Stromal cell of bone marrow (primary cell): ENCODE measurements at regions not wholly inside any gene's neighbourhood (a gene's known extent, or its start where the extent isn't known, plus 50 kb on each side); places are given as distances from the start of the nearest gene placed in this dataset.

Source experiments
- DNase-seq: peaks from one replicate; pipeline ENCODE4 v3.0.0-alpha.2; 2012; ENCODE audit warnings: low read depth

DNA sequence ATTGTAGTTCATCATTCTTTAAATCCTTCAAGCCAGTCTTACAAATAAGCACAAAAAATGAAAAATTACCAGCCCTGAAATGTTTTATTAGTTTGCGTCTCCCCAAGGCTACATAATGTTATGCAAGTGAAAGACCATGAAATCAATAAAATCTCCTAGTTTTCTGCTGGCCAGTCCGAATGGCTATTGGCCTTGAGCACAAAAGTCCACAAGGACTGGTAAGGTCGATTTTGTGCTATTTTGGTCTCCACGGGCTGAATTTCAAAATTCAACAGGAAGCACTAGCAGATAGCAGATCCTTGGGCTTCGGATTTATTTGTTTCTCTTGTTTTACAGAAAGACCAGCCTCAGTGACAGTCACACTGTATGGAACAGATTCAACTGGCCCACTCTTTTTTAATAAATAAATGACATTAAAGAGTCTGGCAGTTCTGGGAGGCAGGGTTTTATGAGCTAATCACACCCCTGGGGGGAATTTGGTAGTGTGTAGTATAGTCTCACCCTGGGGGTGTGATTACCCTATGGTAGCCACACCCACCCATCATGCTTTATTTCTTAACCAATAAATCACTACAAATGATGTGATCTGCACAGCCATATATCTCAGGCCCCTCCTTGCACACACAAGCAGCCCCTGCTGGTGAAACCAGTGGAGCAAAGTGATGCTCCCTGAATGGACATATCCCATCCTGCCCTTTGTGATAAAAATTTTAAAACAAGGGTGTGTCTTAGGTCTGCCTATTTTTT lies 51.1 kb upstream of the TMEM33 start:
- no peak for DNase-seq

DNA sequence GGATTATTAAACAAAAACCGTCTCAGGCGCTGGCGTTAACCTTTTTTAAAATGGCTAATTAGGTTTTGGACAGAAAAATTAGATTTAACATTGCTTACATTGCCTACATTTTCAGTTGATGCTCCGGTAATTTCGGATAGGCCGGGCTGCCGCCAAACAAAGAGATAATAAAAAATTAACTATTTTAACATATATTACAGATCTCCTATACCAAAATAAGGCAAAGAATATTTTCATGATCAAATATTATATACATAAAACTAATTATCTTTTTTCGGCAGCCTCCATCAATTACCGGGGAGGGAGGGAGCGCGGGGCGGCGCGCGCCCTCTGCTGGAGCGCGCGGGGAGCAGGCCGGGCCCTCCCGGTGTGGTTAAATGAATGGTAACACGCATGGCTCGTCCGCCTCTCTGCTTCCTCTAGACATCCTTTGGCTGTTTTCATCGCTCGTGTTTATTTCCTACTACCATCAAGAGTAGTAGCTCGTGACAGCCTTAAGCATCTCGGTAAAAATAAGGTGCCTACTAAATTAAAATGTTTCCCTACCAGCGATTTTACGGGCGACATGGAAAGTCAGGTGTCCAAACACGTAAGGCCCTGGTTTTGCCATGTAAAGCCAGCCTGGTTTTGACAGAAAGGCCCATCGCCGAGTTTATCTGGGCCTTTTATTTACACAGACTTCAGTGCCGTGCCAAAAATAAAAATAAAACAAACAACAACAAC lies 52.4 kb upstream of the TMEM33 start:
- DNase-seq = peak; percentile 6

DNA sequence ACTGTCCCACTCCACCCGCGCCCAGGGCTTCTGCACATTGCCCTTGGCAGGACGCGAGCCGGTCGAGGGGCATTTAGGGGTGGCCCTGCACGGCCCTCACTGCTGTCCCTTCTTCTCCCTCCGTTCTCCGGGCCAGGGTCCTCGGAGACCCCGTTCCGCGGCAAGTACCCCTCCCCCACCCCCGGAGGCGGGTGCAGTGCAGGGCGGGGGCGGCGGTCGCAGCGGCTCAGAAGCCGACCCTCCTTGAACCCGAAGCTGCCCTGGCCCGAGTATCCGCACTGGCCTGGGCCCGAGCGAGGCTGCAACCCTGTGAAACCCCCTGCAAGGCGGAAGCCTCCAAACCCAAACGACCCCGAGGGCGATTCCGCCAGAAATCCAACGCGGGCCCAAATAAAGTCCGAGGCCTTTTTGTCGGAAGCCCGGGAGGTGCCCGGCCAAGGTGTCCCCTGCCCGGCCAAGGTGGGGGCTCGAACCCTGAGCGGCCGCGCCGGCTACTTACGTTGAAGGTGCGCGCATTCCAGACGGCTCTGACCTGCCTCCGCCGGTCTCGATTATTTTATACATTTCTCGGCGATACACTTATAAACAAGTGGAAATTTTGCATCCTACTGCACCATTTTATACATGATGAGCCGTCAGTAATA lies 53.1 kb upstream of the TMEM33 start:
- no peak for DNase-seq

DNA sequence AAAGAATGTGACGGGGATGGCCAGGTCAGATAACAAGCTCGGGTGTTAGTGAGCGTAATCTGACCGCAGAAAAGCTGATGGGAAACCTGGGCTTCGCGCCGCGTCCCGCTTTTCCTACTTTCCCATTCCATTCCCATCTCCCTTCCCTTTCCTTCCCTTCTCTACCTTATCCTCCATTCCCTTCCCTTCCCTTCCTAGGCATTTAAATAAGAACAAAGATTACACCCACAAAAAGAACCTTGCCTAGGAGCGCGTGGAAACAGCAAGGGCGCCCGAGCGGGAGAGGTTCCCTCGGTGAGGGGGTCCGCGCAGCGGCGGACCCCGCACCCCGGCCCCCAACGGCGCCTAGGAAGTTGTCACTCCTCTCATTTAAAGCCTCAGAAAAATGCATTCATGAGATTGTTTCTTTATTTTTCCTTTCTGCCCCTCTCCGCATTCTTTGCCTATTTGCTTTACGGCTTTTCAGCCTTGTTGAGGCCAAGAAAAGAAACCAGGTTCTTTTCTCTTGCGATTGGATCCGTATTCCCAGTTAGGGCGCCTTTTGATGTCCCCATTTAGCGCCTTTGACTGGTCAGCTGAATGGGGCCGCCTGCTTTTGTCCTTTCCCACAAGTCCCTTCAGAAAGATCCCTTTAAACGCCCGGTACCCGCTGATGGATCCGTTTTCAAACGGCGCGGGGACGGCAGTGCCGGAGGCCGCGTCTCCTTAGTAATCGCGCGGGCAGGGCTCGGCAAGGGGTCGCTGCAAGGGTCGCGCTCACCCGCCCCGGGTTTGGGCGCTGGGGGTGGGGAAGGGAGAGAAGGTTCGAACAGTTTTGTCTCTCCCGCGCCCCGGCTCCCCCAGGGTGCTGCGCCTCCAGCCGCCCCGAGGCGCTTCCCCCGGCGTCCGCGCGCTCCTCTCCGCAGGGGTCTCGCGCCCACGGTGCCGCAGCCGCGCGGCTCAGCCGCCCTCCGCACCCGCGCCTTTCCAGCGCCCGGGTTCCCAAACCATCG lies 54.1 kb upstream of the TMEM33 start:
- DNase-seq = no peak

DNA sequence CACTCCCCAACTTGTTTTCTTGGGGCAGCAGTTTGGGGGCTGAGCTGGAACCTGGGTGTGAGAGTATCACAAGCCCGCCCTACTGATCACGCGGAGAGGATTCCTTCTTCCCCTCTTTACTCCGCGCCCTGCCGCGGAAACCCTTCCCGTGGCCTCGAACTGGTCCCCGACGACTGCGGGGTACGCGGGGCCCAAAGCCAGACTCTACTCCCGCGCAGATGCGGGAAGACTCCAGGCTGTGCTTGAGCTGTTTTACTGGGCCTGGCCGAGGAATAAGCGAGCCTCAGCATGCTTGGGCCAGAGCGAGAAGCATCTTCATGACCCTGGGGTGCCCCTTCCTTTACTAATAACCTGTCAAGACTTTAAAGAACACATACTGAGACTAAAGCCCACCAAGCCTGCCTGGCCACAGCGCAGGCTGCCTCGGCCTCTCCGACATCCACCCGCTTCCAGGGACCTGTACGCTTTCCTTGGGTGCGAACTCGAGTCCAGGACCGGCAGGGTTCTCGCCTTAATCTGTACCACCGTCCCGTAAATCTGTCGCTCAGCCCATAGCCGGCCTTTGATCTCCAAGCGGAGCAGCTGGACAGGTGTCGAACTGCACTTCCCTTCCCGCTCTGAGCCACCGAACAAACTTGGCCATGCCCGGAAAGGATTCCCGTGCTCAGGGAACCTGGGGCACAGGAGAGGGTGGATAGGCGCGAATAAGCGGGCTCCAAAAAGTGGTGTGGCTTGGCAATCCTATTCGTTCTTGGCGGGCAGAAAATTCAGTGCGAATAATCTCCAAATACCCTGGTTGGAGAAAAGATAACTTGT lies 55.0 kb upstream of the TMEM33 start:
- DNase-seq = no peak

DNA sequence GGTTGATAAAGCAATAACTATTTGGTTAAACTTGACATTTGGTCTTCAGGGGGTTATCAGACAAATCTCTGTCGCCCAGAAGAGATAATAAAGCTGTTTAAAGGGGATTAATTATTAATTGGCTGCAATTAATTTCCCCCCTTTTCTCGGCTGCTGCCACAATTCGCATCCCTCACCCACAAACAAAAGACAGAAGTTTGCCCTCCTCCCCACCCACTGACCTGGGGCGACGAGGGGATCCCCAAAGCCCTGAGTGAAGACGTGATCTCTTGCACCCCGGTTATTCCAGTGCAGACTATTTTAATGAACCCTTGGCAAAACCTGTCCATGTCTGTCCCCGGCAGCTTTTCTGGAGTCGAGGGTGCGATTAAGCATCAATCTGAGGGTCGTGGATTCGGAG lies 55.7 kb upstream of the TMEM33 start:
- no peak for DNase-seq

DNA sequence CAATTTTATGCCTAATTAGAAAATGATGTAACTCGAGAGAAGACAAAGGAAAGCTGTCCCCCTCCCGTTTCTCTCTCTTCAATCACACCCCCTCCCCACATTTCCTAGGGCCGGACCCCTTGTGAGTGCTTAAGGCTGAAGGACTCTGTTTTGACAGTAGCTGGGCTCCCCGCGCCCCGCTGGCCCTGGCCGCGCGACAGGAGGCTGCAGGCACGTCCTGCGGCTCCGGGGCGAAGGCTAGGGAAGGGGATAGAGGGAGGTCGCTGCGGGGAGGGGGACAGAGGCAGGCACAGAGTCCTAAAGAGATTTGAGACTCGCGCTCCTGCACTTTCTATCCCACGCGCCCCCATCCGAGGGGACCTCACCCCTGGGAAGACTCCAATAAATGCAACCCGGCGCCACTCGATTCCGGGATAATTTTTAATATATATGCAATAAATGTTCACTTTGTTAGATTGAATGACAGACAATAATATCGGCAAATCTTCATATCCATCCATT lies 56.2 kb upstream of the TMEM33 start:
- no peak for DNase-seq

DNA sequence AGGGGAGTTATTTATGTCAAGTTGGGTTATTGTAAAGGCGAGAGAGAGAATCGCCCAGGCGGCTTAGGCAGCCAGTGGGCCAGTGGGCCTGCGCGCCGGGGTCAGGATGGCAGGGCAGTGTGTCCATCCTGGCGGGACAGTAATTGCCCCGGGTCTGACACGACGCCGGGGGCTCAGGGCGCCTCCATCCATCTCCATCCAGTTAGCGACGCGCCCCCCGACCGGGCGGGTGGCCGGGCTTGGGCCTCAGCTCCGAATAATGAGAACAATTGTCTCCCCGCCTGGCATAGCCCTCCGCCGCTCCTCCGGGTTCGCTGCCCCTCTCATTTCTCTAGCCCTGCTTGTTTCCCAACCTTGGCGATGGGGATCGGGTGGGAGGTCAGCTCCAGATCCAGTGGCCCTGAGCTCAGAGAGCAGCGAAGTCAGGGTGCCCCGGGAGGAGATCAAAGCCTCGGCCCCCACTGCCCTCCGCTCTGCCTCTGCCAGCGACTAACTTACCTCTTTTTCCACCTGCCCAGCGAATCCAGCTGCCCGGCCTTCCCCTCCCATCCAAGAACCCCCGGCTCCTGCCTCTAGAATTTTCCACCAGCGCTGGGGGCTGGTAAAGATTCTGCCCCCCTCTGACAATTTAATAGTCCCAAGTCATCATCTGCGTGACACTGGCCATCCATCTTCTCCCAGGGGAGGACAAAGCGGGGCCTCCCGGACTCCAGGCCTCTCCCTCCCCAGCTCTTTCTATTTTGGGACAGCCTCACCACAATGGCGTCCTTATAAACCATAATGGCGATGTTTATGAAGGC lies 56.9 kb upstream of the TMEM33 start:
- DNase-seq = no peak

DNA sequence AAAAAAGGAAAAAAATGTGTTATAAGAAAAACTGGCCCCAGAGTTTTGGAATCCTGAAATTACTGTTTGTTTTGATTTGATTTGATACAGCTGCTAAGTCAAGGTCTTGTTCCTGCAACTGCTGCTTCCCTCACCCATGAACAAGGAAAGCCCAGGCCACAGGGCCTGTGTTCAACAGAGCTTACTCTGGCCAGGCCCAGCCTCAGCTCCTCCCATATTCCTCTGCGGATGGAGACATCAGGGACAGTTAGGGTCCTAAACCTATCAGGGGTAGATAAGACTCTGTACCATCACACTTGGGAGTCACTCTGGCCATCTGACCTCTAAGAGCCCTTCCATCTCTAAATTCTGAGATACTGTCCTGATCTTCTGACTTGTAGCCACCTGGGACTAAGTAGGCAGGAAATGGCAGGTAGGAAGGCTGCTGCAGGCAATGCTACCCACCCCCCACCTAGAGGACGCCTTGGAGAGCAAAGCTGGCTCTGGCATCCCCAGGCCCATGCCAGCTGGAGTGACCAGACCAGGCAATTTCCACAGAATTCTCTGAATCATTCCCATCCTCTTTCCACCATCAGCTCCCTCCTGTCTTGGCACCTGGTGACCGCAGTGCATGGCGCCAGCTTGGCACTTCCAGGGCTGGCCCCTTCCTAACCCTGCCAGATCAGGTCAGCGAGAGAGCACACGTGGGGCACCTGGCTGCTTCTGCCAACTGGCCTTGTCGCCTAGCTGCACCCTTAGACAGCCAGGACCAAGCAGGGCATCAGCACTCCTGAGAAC lies 58.0 kb upstream of the TMEM33 start:
- no peak for DNase-seq

DNA sequence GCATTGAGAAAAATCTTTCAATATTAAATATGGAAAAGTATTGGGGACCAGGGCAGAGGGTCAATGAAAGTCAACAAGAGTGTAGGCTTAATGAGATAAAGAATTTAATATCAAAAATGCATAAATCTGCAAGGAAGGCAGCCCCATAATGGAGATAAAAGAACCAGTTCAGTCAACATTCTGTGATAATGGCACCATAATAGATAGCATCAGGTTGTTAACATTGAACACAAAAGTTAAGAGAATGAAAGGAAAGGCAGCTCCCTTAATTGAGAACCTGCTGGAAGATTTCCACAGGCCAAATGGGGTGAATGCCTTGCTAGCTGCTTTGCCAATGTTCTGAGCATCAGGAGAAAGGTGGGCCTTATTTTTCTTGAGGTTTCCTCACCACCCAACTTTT lies 60.4 kb upstream of the TMEM33 start:
- DNase-seq = no peak

DNA sequence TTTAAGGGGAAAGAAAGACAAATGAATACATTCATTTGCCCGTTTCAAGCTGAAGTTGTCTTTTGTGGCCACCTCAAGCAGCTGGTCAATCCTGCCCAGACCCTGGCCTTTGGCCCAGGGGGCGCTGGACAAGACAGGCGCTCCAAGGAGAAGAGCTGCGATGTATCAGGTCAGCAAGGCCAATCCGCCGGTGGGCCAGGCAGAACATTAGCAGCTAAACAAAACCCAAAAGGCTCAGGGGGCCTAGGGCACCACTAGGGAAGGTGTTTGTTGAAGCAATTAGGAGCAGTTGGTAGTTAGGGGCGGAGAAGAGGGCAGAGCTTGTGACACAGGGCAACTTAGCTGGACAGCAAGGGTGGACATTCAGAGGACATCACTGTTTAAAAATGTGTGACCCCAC lies 60.8 kb upstream of the TMEM33 start:
- DNase-seq = no peak

DNA sequence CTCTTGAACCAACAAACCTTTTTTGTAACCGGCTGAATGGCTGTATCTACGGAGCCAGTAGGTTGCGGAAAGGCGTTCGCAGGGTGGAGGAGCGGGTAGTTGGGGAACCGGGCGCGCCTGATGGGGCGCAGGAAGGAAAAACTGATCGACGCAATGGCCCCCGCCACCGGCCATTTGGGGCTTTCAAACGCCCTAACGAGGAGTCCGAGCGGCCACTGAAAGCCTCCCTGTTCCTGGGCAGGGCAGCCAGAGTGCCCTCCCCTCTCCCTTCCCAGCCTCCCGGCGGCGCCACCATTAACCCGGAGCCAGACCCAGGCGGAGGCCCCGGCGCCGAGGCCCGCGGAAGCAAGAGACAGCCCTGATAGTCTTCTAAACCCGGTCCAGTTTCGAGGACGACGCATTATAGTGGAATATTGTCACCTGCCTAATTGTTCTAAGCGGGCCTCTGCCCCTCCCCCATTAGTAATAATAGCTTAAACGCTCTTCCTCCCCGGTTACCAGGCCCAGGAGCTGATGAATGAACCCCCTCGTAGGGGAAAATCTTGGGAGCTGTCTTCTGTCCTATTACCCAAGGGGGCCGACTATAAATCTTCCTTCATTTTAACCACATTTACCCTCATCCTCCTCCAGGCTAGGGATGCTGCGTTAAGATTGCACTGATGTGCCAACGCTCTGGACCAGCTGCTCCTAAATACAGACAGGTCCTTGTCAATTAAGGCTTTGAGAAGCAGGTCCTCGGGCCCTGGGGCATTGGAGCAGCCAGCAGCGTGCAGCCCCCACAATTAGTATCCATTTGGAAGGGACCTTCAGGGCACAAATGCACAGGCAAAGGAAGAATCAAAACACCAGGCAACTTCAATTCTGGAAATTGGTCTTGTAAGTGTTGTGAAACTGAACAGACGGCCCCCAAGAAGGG lies 61.6 kb upstream of the TMEM33 start:
- DNase-seq = no peak

DNA sequence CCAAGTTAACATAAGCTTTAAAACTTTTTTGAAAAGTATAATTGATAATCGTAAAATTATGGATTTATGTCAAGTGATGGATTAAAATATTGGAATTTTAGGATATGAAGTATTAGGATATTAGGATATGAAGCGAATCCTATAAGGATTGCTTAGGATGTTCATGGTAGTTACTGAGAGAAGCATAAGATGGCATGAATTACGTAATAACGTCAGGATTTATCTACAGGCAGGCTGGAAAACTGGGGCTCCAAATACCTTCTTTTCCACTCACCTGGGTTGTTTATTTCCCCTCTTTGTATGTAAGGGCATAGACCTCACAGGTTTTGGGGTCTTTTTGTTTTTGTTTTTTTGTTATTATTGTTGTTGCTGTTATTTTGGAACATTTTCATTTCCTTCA lies 65.2 kb upstream of the TMEM33 start:
- DNase-seq = no peak

DNA sequence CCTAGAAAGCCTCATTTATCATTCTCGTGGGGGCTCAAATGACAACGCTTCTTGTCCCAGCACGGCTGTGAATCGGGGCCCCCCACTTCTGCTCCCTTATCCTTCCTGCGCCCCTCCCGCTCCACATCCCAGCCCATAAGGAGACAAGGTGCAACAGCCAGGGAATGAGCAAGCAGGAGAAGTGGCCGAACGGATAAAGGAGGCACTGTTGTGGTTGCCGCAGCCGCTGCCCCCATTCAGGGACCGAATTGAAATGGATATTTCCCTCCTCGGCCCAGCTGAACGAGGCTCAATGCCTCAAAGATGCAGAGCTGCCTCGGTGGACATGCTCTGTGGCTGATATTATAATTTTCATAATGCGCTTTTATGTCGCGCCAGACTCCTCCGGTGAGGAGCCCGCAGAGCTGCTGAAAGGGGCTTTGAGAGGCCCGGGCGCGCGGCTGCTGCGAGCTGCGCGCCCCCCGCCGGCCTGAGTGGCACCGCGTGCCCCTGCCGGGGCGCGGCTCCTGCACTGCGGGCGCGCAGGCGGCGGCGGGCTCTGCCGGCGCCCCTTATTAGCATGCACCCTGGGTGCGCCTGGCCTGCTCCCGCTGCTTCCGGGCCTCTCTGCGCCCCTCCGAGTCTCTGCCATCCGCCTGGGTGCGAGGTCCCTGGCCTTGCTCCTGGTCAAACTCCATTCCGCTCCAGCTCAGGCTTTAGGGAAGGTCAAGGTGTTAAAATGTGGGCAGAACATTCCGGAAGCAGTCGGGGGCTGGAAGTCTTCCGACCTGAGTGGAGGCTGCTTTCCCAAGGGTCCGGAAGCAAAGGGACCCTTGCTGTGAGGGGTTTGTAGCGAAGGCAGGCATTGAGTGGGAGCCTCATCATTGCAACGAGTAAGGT lies 68.2 kb upstream of the TMEM33 start:
- no peak for DNase-seq

DNA sequence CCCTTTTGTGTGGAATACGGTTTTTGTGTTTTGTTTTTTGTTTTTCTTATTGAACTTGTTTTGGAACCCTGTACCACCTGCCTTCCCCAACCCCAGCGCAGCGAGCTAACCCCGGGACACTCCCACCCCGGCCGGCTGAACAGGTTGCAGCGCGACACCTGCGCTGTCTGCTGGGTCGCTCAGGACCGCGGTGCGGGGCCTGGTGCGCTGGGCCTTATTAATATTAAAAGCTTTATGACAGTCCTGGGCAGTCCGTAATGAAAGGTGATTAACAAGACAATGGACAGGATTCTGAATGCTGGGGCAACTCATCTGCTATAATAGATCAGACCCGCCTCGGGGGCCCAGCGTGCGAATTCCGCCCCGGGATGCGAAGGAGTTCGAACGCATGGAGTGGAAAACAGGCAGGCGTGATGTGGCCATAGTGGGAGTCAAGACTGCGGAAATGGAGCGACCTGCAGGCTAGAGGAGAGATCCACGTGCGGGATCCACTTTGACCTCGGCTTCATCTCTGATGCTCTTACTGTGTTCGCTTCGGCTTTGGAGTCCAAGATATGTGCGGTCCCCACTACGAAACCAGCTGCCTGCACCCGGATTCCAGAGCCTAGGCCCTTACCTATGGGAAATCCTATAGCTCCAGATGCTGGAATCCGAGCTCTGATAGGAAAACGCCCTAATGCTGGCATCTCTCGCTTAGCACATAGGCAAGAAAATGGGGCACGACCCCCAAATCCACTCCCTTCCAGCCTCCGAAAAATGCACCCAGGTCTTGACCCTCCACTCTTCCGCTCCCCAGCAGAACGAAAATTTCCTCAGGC lies 69.0 kb upstream of the TMEM33 start:
- DNase-seq = no peak

DNA sequence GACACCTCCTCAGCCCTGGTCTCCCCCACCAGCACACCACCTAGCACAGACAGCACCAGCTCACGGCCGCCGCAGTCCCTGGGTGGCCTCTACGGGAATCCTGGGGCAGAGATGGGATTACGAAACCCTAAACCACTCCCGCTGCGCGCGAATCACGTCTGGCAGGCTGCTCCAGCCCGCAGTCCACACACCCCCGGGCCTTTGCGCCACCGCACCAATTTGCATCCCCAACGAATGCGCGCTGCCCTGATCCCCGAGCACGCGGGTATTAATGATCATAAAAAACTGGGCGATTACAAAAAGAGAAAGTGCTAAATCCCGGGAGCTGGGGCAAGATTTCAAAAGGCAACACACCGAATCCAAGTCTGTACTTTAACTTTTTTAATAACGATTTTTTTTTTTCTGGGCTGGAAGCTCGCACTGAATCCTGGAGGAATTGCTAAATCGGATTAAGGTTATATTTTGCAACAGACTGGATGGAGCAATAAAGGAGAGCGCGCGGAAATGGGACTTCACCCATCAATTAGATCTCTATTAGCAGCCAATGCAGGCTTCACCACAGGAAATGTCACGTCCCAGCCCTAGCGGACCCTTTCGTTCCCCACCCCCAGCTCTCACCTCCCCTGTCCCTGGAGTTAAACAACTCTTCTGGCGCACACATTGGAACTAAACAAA lies 69.8 kb upstream of the TMEM33 start:
- DNase-seq = no peak
